H1 (cell line): ENCODE measurements at regions not wholly inside any gene's neighbourhood (a gene's known extent, or its start where the extent isn't known, plus 50 kb on each side); places are given as distances from the start of the nearest gene placed in this dataset.

Experiments used
- CTCF ChIA-PET: fragments of 300-600 bp; sonication (Branson Sonifier 250); formaldehyde crosslinking; loops from one replicate; lab custom pipeline; 2021; ENCODE audit not compliant: partially characterized antibody; lab: Charles Lee
- POLR2A ChIA-PET: fragments of 300-600 bp; sonication (Branson Sonifier 250); formaldehyde crosslinking; loops from one replicate; lab custom pipeline; 2021; ENCODE audit warnings: inconsistent platforms; ENCODE audit not compliant: partially characterized antibody; lab: Charles Lee
- DNase-seq, 2 experiments: peaks; one replicate each; pipeline versions ENCODE4 v3.0.0 to v3.0.0-alpha.2; 2010 to 2022; ENCODE audit warnings: low spot score in 2 of 2, low read depth in 1 of 2, mixed read lengths in 1 of 2
- FAIRE-seq: peaks from 2 replicates; lab custom pipeline; 2011; peaks lifted over from hg19 to GRCh38; lab: Jason Lieb, UNC
- H2AFZ ChIP-seq: 2 replicates; pipeline ENCODE4 v1.8.1; 2012; ENCODE audit warnings: low read length, inconsistent platforms
- H2AK5ac ChIP-seq: 2 replicates; pipeline ENCODE4 v1.6.1; 2013; ENCODE audit warnings: low read depth, low read length
- H2BK120ac ChIP-seq: replicated peaks from 2 replicates; pipeline ENCODE3; 2013; ENCODE audit warnings: low read depth, low read length, inconsistent platforms
- H2BK12ac ChIP-seq: 2 replicates; pipeline ENCODE4 v1.6.1; 2013; ENCODE audit warnings: low read depth, low read length
- H2BK15ac ChIP-seq: 2 replicates; pipeline ENCODE4 v1.6.1; 2013; ENCODE audit warnings: low read length
- H2BK20ac ChIP-seq: 2 replicates; pipeline ENCODE4 v1.6.1; 2013; ENCODE audit warnings: low read length
- H2BK5ac ChIP-seq: 2 replicates; pipeline ENCODE4 v1.6.1; 2013; ENCODE audit warnings: low read depth, low read length
- H3K14ac ChIP-seq: 2 replicates; pipeline ENCODE4 v1.6.1; 2013; ENCODE audit warnings: inconsistent platforms; ENCODE audit not compliant: insufficient read length
- H3K18ac ChIP-seq: 2 replicates; pipeline ENCODE4 v1.6.1; 2013; ENCODE audit warnings: low read length; ENCODE audit errors: extremely low read depth
- H3K23ac ChIP-seq: 2 replicates; pipeline ENCODE4 v1.6.1; 2013; ENCODE audit warnings: inconsistent platforms; ENCODE audit not compliant: insufficient read length
- H3K23me2 ChIP-seq: 2 replicates; pipeline ENCODE4 v1.6.1; 2013; ENCODE audit warnings: low read depth, low read length
- H3K27ac ChIP-seq: 2 replicates; pipeline ENCODE4 v1.6.1; 2011; ENCODE audit warnings: low read depth, low read length, inconsistent platforms
- H3K27me3 ChIP-seq, 4 experiments: replicated peaks in 1 of 4; 1 replicate in 1 of 4; 2 replicates in 3 of 4; pipeline versions ENCODE4 v1.6.1 to v1.8.1; 2011 to 2013; ENCODE audit warnings: low read length in 3 of 4, mild to moderate bottlenecking in 3 of 4, inconsistent platforms in 2 of 4, mixed read lengths in 2 of 4, moderate library complexity in 1 of 4; ENCODE audit not compliant: control insufficient read depth in 3 of 4, insufficient read depth in 3 of 4; ENCODE audit errors: extremely low read depth in 1 of 4
- H3K36me3 ChIP-seq, 4 experiments: 2 replicates each; pipeline versions ENCODE4 v1.6.1 to v1.8.1; 2011 to 2013; ENCODE audit warnings: mild to moderate bottlenecking in 4 of 4, low read length in 3 of 4, moderate library complexity in 2 of 4, control low read depth in 1 of 4, inconsistent platforms in 1 of 4; ENCODE audit not compliant: insufficient read depth in 4 of 4, control insufficient read depth in 2 of 4
- H3K4ac ChIP-seq: replicated peaks from 2 replicates; pipeline ENCODE3; 2013; ENCODE audit warnings: low read length, low read depth, mixed read lengths, inconsistent platforms; ENCODE audit not compliant: insufficient read length
- H3K4me1 ChIP-seq, 4 experiments: replicated peaks in 1 of 4; 1 replicate in 1 of 4; 2 replicates in 3 of 4; pipeline versions ENCODE4 v1.6.1 to v1.8.1; 2011 to 2013; ENCODE audit warnings: low read length in 3 of 4, inconsistent platforms in 2 of 4, mixed read lengths in 1 of 4; ENCODE audit not compliant: insufficient read depth in 4 of 4, control insufficient read depth in 3 of 4
- H3K4me2 ChIP-seq, 2 experiments: 2 replicates each; pipeline versions ENCODE4 v1.6.1 to v1.8.1; 2011 to 2013; ENCODE audit warnings: low read depth in 2 of 2, low read length in 2 of 2, control low read depth in 1 of 2, inconsistent platforms in 1 of 2, mild to moderate bottlenecking in 1 of 2; ENCODE audit not compliant: insufficient read depth in 1 of 2
- H3K4me3 ChIP-seq, 4 experiments: fragments of 200-600, 300-600 bp in 1 of 4; sonication (generic), shearing (Covaris generic), sonication (Bioruptor Twin) in 1 of 4; 2 replicates each; pipeline versions ENCODE4 v1.5.1 to v1.8.1; 2011 to 2016; ENCODE audit warnings: low read length in 4 of 4, low read depth in 3 of 4, control low read depth in 2 of 4, inconsistent platforms in 2 of 4, mild to moderate bottlenecking in 2 of 4, mixed read lengths in 1 of 4, moderate library complexity in 1 of 4; ENCODE audit not compliant: insufficient read depth in 2 of 4; ENCODE audit errors: extremely low read depth in 1 of 4
- H3K56ac ChIP-seq: replicated peaks from 2 replicates; pipeline ENCODE3; 2013; ENCODE audit warnings: low read depth, mild to moderate bottlenecking, mixed read lengths, low read length, inconsistent platforms; ENCODE audit not compliant: insufficient read length
- H3K79me1 ChIP-seq: 2 replicates; pipeline ENCODE4 v1.6.1; 2013; ENCODE audit warnings: low read depth, low read length, control low read depth
- H3K79me2 ChIP-seq, 2 experiments: 2 replicates each; pipeline versions ENCODE4 v1.6.1 to v1.8.1; 2012 to 2013; ENCODE audit warnings: low read length in 2 of 2, mild to moderate bottlenecking in 2 of 2, inconsistent platforms in 1 of 2; ENCODE audit not compliant: insufficient read depth in 2 of 2, control insufficient read depth in 1 of 2
- H3K9ac ChIP-seq, 4 experiments: replicated peaks in 1 of 4; 1 replicate in 1 of 4; 2 replicates in 3 of 4; pipeline versions ENCODE4 v1.6.1 to v1.8.1; 2011 to 2013; ENCODE audit warnings: low read depth in 3 of 4, low read length in 3 of 4, control low read depth in 2 of 4, mild to moderate bottlenecking in 2 of 4, moderate library complexity in 2 of 4, inconsistent platforms in 1 of 4; ENCODE audit errors: extremely low read depth in 1 of 4
- H3K9me3 ChIP-seq, 2 experiments: 2 replicates each; pipeline versions ENCODE4 v1.6.1 to v1.8.1; 2012 to 2013; ENCODE audit warnings: mild to moderate bottlenecking in 2 of 2, moderate library complexity in 2 of 2, control low read depth in 1 of 2, inconsistent platforms in 1 of 2, low read depth in 1 of 2, low read length in 1 of 2, mixed read lengths in 1 of 2; ENCODE audit not compliant: insufficient read depth in 2 of 2
- H4K20me1 ChIP-seq, 2 experiments: replicated peaks in 1 of 2; 2 replicates each; pipeline versions ENCODE3 to v1.8.1; 2011 to 2013; ENCODE audit warnings: inconsistent platforms in 2 of 2, low read length in 2 of 2, mild to moderate bottlenecking in 1 of 2; ENCODE audit not compliant: insufficient read depth in 2 of 2, control insufficient read depth in 1 of 2
- H4K5ac ChIP-seq: 2 replicates; pipeline ENCODE4 v1.6.1; 2013; ENCODE audit warnings: low read length, low read depth, mixed read lengths, inconsistent platforms; ENCODE audit not compliant: insufficient read length
- H4K8ac ChIP-seq: 2 replicates; pipeline ENCODE4 v1.8.0; 2013; ENCODE audit warnings: mild to moderate bottlenecking, moderate library complexity, low read length, inconsistent platforms; ENCODE audit not compliant: insufficient read depth; ENCODE audit errors: extremely low read depth
- H4K91ac ChIP-seq: replicated peaks from 2 replicates; pipeline ENCODE3; 2013; ENCODE audit warnings: low read length, mixed read lengths, inconsistent platforms; ENCODE audit not compliant: insufficient read length
- BACH1 ChIP-seq: IDR thresholded peaks from 2 replicates; pipeline ENCODE4 v1.6.1; 2012; ENCODE audit warnings: low read length, improper control_type of control experiment
- CBX5 ChIP-seq: fragments of 300-800, 300-1000 bp; sonication (generic); IDR thresholded peaks from 2 replicates; pipeline ENCODE4 v1.7.1; 2016; ENCODE audit warnings: antibody characterized with exemption, low read length, low read depth
- CREB1 ChIP-seq: IDR thresholded peaks from 2 replicates; pipeline ENCODE4 v1.6.1; 2012; ENCODE audit warnings: inconsistent platforms
- EP300 ChIP-seq, 2 experiments: IDR thresholded peaks; 1 replicate in 1 of 2; 2 replicates in 1 of 2; pipeline ENCODE4 v1.6.1; 2011 to 2012; ENCODE audit warnings: low read depth in 2 of 2, low read length in 2 of 2, mild to moderate bottlenecking in 2 of 2, borderline replicate concordance in 1 of 2, inconsistent platforms in 1 of 2, moderate library complexity in 1 of 2
- EZH2 ChIP-seq: fragments of 200-600 bp; sonication (generic); IDR thresholded peaks from 2 replicates; pipeline ENCODE4 v1.7.1; 2012; ENCODE audit warnings: low read depth, mild to moderate bottlenecking, moderate library complexity, low read length, inconsistent platforms; ENCODE audit not compliant: severe bottlenecking
- FOSL1 ChIP-seq: IDR thresholded peaks from 2 replicates; pipeline ENCODE4 v1.6.1; 2011; ENCODE audit warnings: mild to moderate bottlenecking, low read depth, low read length, moderate library complexity; ENCODE audit not compliant: insufficient read depth
- GABPA ChIP-seq: IDR thresholded peaks from 2 replicates; pipeline ENCODE4 v1.6.1; 2011; ENCODE audit warnings: mild to moderate bottlenecking, low read length, moderate library complexity, borderline replicate concordance; ENCODE audit not compliant: insufficient read depth
- KDM1A ChIP-seq: fragments of 200-600, 300-600 bp; sonication (generic); IDR thresholded peaks from 2 replicates; pipeline ENCODE4 v1.7.1; 2016; ENCODE audit warnings: mild to moderate bottlenecking, low read length, borderline replicate concordance
- PHF8 ChIP-seq: fragments of 200-600 bp; sonication (generic); conservative IDR thresholded peaks from 2 replicates; pipeline ENCODE4 v1.7.1; 2012; ENCODE audit warnings: low read depth, mild to moderate bottlenecking, inconsistent platforms, low read length, moderate library complexity
- SAP30 ChIP-seq: fragments of 300-600 bp; sonication (generic); IDR thresholded peaks from 2 replicates; pipeline ENCODE4 v1.7.1; 2012; ENCODE audit warnings: low read length, moderate library complexity, mild to moderate bottlenecking, inconsistent platforms; ENCODE audit not compliant: insufficient read depth, insufficient replicate concordance
- SUZ12 ChIP-seq: fragments of 200-600 bp; sonication (generic); IDR thresholded peaks from 2 replicates; pipeline ENCODE4 v1.6.1; 2012; ENCODE audit warnings: mild to moderate bottlenecking, inconsistent platforms, low read length, moderate library complexity, mixed read lengths
- TAF1 ChIP-seq: IDR thresholded peaks from 2 replicates; pipeline ENCODE4 v1.6.1; 2011; ENCODE audit warnings: mild to moderate bottlenecking, low read depth, low read length
- TAF7 ChIP-seq: optimal IDR thresholded peaks from 2 replicates; pipeline ENCODE3; 2011; ENCODE audit warnings: low read depth, mild to moderate bottlenecking, inconsistent platforms, low read length, moderate library complexity, borderline replicate concordance
- TBP ChIP-seq: IDR thresholded peaks from 2 replicates; pipeline ENCODE4 v1.6.1; 2011; ENCODE audit warnings: low read depth, low read length, improper control_type of control experiment
- WGBS, 2 experiments: shearing (Covaris generic) in 1 of 2; methylation state at CpG; one replicate each; pipeline versions ENCODE4 v1.1.6 to v1.1.7; 2013 to 2015; ENCODE audit warnings: low lambda C conversion rate in 2 of 2, mixed read lengths in 2 of 2, inconsistent platforms in 1 of 2, low coverage in 1 of 2, missing lambda C conversion rate in 1 of 2; ENCODE audit not compliant: insufficient replicate concordance in 2 of 2, insufficient coverage in 1 of 2, insufficient read length in 1 of 2; ENCODE audit errors: extremely low coverage in 1 of 2, missing lambda C conversion rate in 1 of 2; 5-methylcytosine and 5-hydroxymethylcytosine counted together

GRCh38 chr3:8254489-8254888 lies 247.1 kb upstream of the LMCD1 start:
- no peak overlapping the region for H2BK15ac ChIP-seq
- no peak overlapping the region for H2BK5ac ChIP-seq
- H3K4ac ChIP-seq: no peak overlapping the region
- H3K56ac ChIP-seq: no peak overlapping the region
- no peak overlapping the region for H4K8ac ChIP-seq
- H4K91ac ChIP-seq: no peak overlapping the region
- no peaks in the 10 kb centered on the region for H3K4me1 ChIP-seq
- POLR2A ChIA-PET: no interaction called here
- no peak overlapping the region for H3K14ac ChIP-seq
- no peaks in the 10 kb centered on the region; the same call in 1 of the 2 replicates for H3K23me2 ChIP-seq
- H4K20me1 ChIP-seq: no peaks in the 10 kb centered on the region
- no peak overlapping the region for H2AFZ ChIP-seq
- no peak overlapping the region for H2BK120ac ChIP-seq
- H3K4me2 ChIP-seq: no peak overlapping the region
- H3K9me3 ChIP-seq: no peaks in the 10 kb centered on the region
- no peak overlapping the region for H2BK12ac ChIP-seq
- CTCF ChIA-PET: interaction anchor here (0.6 to 7.7 kb wide), 6 partner anchors 10 to 163 kb away, joined by 3 to 69 read pairs (median 4); no protein-coding TSS in a partner anchor
- H3K4me3 ChIP-seq: no peak overlapping the region
- no peak overlapping the region for H3K23ac ChIP-seq
- H3K9ac ChIP-seq: no peak overlapping the region
- H2BK20ac ChIP-seq: no peak overlapping the region
- WGBS, 2 experiments: 93% methylated on average over 2 of the region's 2 CpGs; no CpG with 5 or more reads in 1 of the 2 experiments
- FAIRE-seq (no peak), DNase-seq (no peak)
- H2AK5ac ChIP-seq: no peak overlapping the region
- H3K18ac ChIP-seq: no peak overlapping the region
- H3K79me2 ChIP-seq: no peaks in the 10 kb centered on the region
- H3K27me3 ChIP-seq: no peaks in the 10 kb centered on the region
- H3K27ac ChIP-seq: no peak overlapping the region
- H3K36me3 ChIP-seq: no peaks in the 10 kb centered on the region
- no peak overlapping the region for H4K5ac ChIP-seq
- H3K79me1 ChIP-seq: no peaks in the 10 kb centered on the region
- no peak for TF ChIP-seq TAF1
- no peak for TF ChIP-seq EZH2
- TF ChIP-seq SUZ12: no peak
- TF ChIP-seq CREB1: no peak
- no peak for TF ChIP-seq TAF7
- no peak for TF ChIP-seq CBX5
- no peak for TF ChIP-seq FOSL1
- TF ChIP-seq EP300 (IDR thresholded peaks at IDR 0.05; ENCODE audit: borderline replicate concordance in 1 of 2, low read depth in 2 of 2, low read length in 2 of 2): no peak
- no peak for TF ChIP-seq KDM1A
- no peak for TF ChIP-seq BACH1
- no peak for TF ChIP-seq PHF8
- no peak for TF ChIP-seq GABPA
- TF ChIP-seq SAP30: no peak
- no peak for TF ChIP-seq TBP
